Muscle of leg (tissue), 3 donors: ENCODE measurements at regions not wholly inside any gene's neighbourhood (a gene's known extent, or its start where the extent isn't known, plus 50 kb on each side); places are given as distances from the start of the nearest gene placed in this dataset.
A peak's percentile ranks its signal among the peaks of the same experiment; 100 is the strongest.
"Not testable (repeated sequence)": the region's sequence is repeated elsewhere in the genome, so short reads cannot be mapped to it uniquely, and the experiment has no call there.

Source experiments
- DNase-seq: peaks from one replicate; pipeline ENCODE4 v3.0.0; 2013
- H3K27ac ChIP-seq: one replicate; pipeline ENCODE4 v1.5.1; 2013; ENCODE audit warnings: mild to moderate bottlenecking, low read length, control low read depth
- H3K27me3 ChIP-seq: one replicate; pipeline ENCODE4 v1.6.1; 2013; ENCODE audit warnings: low read length; ENCODE audit not compliant: control insufficient read depth, insufficient read depth
- H3K36me3 ChIP-seq: one replicate; pipeline ENCODE4 v1.6.1; 2013; ENCODE audit warnings: low read length; ENCODE audit not compliant: control insufficient read depth, insufficient read depth
- H3K4me1 ChIP-seq: one replicate; pipeline ENCODE4 v1.6.1; 2013; ENCODE audit warnings: low read length; ENCODE audit not compliant: control insufficient read depth, insufficient read depth
- H3K4me3 ChIP-seq: one replicate; pipeline ENCODE4 v1.5.1; 2013; ENCODE audit warnings: low read length, control low read depth
- H3K9me3 ChIP-seq: replicated peaks from 2 replicates; pipeline ENCODE4 v1.6.1; 2013; ENCODE audit warnings: low read depth, low read length; ENCODE audit not compliant: control insufficient read depth
- WGBS: methylation state at CpG from one replicate; pipeline ENCODE4 v1.1.5; 2013; ENCODE audit warnings: missing lambda C conversion rate; ENCODE audit not compliant: insufficient coverage; 5-methylcytosine and 5-hydroxymethylcytosine counted together

- not testable (repeated sequence) for H3K4me3 ChIP-seq, H3K27ac ChIP-seq, H3K36me3 ChIP-seq, DNase-seq, H3K4me1 ChIP-seq, H3K9me3 ChIP-seq, H3K27me3 ChIP-seq
- no CpG with 5 or more reads among the region's 2 CpGs for WGBS
Measured at GRCh38 chr14:101675835-101676234, 85.7 kb upstream of the PPP2R5C start.

GRCh38 chr14:101677912-101678327 is 83.6 kb upstream of the PPP2R5C start:
- not testable (repeated sequence) for DNase-seq, H3K36me3 ChIP-seq, H3K4me3 ChIP-seq, H3K27me3 ChIP-seq, H3K9me3 ChIP-seq, H3K27ac ChIP-seq, H3K4me1 ChIP-seq
- WGBS = 77% methylated on average over 6 of the region's 11 CpGs

GRCh38 chr14:101681795-101682194 is 79.7 kb upstream of the PPP2R5C start:
- DNase-seq = no peak
- WGBS = no CpG with 5 or more reads among the region's 2 CpGs
- no peak overlapping the region for H3K4me3 ChIP-seq
- no peak overlapping the region for H3K27ac ChIP-seq
- H3K36me3 ChIP-seq = no peaks in the 10 kb centered on the region
- no peaks in the 10 kb centered on the region for H3K4me1 ChIP-seq
- H3K9me3 ChIP-seq = no peaks in the 10 kb centered on the region
- H3K27me3 ChIP-seq = peaks cover 5% of the 10 kb centered on the region

- H3K27me3 ChIP-seq = peaks cover 5% of the 10 kb centered on the region
- H3K27ac ChIP-seq = no peak overlapping the region
- H3K4me3 ChIP-seq = no peak overlapping the region
- no peaks in the 10 kb centered on the region for H3K4me1 ChIP-seq
- H3K36me3 ChIP-seq = no peaks in the 10 kb centered on the region
- WGBS = 89% methylated on average over 5 of the region's 6 CpGs
- no peak for DNase-seq
- no peaks in the 10 kb centered on the region for H3K9me3 ChIP-seq
Measured at GRCh38 chr14:101683365-101683764, 78.1 kb upstream of the PPP2R5C start.

- DNase-seq = no peak
- Histone ChIP-seq H3K36me3 (no peaks in the 10 kb centered on the region), H3K9me3 (no peaks in the 10 kb centered on the region), H3K27me3 (peaks cover 5% of the 10 kb centered on the region), H3K4me3 (no peak overlapping the region), H3K4me1 (no peaks in the 10 kb centered on the region), H3K27ac (no peak overlapping the region)
- 83% methylated on average over 1 of the region's 6 CpGs for WGBS
Measured at GRCh38 chr14:101687756-101688546, 73.6 kb upstream of the PPP2R5C start.

- H3K27me3 ChIP-seq = peaks cover 5% of the 10 kb centered on the region
- whole genome bisulfite sequencing = 86% methylated on average over 16 of the region's 25 CpGs
Measured at GRCh38 chr14:101689039-101689501, 72.4 kb upstream of the PPP2R5C start.

GRCh38 chr14:101689966-101690365 is 71.5 kb upstream of the PPP2R5C start:
- not testable (repeated sequence) for H3K4me1 ChIP-seq, H3K9me3 ChIP-seq, H3K27me3 ChIP-seq, H3K4me3 ChIP-seq, DNase-seq, H3K36me3 ChIP-seq, H3K27ac ChIP-seq
- 94% methylated on average over 7 of the region's 12 CpGs for WGBS

More at GRCh38 chr14:101689039-101689501, 72.4 kb upstream of the PPP2R5C start:
- H3K27ac ChIP-seq = no peak overlapping the region
- no peaks in the 10 kb centered on the region for H3K36me3 ChIP-seq
- H3K9me3 ChIP-seq = no peaks in the 10 kb centered on the region
- DNase-seq = no peak
- no peak overlapping the region for H3K4me3 ChIP-seq
- no peaks in the 10 kb centered on the region for H3K4me1 ChIP-seq

GRCh38 chr14:101695659-101696058 is 65.8 kb upstream of the PPP2R5C start:
- WGBS = no CpG with 5 or more reads among the region's 1 CpG
- Histone ChIP-seq H3K9me3 (peaks cover 2% of the 10 kb centered on the region), H3K4me3 (no peak overlapping the region), H3K27ac (no peak overlapping the region), H3K36me3 (no peaks in the 10 kb centered on the region), H3K4me1 (no peaks in the 10 kb centered on the region), H3K27me3 (no peaks in the 10 kb centered on the region)
- no peak for DNase-seq

- Histone ChIP-seq H3K9me3 (no peaks in the 10 kb centered on the region), H3K27me3 (peaks cover 15% of the 10 kb centered on the region), H3K4me1 (peaks cover 16% of the 10 kb centered on the region), H3K4me3 (no peak overlapping the region), H3K27ac (no peak overlapping the region), H3K36me3 (no peaks in the 10 kb centered on the region)
- no CpG with 5 or more reads among the region's 3 CpGs for WGBS
- no peak for DNase-seq
Measured at GRCh38 chr14:101704140-101704539, 57.4 kb upstream of the PPP2R5C start.

- H3K4me1 ChIP-seq = peaks cover 16% of the 10 kb centered on the region
- H3K27me3 ChIP-seq = peaks cover 15% of the 10 kb centered on the region
- peak; percentile 71 for DNase-seq
- H3K27ac ChIP-seq = peak overlapping the region; percentile 42
- no peaks in the 10 kb centered on the region for H3K9me3 ChIP-seq
- H3K4me3 ChIP-seq = peak overlapping the region; percentile 19
- 4% methylated on average over 71 of the region's 73 CpGs for WGBS
- no peaks in the 10 kb centered on the region for H3K36me3 ChIP-seq
Measured at GRCh38 chr14:101705733-101706508, 55.6 kb upstream of the PPP2R5C start.
